H1 (cell line): ENCODE measurements at regions not wholly inside any gene's neighbourhood (a gene's known extent, or its start where the extent isn't known, plus 50 kb on each side); places are given as distances from the start of the nearest gene placed in this dataset.

Source experiments
- NANOG ChIP-seq: IDR thresholded peaks from 2 replicates; pipeline ENCODE4 v1.6.1; 2011; ENCODE audit warnings: low read length, low read depth, mild to moderate bottlenecking, inconsistent platforms; ENCODE audit not compliant: insufficient read depth, poor library complexity, severe bottlenecking
- TF ChIP-seq, protein P1 (sequence below), 3 experiments: IDR thresholded peaks; 1 replicate in 2 of 3; 2 replicates in 1 of 3; pipeline versions ENCODE4 v1.5.1 to v1.6.1; 2011; ENCODE audit warnings: low read length in 3 of 3, mild to moderate bottlenecking in 3 of 3, inconsistent platforms in 2 of 3, low read depth in 1 of 3, moderate library complexity in 1 of 3; ENCODE audit not compliant: insufficient read depth in 1 of 3; ENCODE audit errors: control extremely low read depth in 1 of 3

DNA sequence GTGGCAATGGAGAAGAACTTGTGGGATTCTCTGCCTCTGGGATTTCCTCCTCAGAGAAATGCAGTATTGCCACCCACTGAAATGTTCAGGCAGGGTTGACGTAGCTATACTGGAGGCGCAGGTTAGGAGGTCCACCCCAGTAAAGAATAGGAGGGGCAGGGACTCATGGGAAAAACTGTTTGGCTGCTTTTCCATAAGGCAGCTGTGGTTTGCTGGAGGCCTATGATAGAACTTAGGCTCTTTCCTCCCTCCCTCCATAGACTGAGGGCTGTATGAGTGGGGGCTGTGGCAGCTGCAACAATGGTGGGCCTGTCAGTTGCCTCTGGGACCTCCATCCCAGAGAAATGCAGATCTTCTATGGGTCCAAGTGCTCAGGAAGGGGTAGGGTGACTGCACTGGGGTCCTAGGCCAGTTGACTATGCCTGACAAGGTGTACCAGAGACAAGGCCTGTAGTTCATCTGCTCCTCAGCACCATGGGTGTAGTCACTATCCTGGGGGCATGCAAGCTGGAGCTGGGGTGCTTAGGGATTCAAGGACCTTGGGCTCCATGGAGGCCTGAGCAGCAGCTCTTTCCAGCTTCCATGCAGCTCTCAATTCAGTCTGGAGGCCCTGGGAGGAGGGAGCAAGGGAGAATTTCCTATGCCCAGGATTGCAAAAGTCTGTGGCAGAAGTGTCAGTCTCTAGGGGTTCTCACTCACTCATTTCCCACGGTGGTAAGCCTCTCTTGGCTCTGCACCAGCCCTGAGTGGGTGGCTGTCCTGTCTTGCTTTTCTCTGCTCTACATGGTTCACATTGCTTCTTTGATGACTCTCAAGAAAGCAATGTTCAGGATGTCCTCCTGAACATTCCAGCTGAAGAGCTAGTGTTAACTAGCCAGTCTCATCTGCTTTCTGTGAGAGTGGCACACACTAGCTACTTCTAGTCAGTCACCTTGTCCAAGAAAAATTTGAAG, 353.0 kb downstream of the IDS start (continued):
- TF ChIP-seq, protein P1, sequence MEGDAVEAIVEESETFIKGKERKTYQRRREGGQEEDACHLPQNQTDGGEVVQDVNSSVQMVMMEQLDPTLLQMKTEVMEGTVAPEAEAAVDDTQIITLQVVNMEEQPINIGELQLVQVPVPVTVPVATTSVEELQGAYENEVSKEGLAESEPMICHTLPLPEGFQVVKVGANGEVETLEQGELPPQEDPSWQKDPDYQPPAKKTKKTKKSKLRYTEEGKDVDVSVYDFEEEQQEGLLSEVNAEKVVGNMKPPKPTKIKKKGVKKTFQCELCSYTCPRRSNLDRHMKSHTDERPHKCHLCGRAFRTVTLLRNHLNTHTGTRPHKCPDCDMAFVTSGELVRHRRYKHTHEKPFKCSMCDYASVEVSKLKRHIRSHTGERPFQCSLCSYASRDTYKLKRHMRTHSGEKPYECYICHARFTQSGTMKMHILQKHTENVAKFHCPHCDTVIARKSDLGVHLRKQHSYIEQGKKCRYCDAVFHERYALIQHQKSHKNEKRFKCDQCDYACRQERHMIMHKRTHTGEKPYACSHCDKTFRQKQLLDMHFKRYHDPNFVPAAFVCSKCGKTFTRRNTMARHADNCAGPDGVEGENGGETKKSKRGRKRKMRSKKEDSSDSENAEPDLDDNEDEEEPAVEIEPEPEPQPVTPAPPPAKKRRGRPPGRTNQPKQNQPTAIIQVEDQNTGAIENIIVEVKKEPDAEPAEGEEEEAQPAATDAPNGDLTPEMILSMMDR (IDR thresholded peaks at IDR 0.05; ENCODE audit: control extremely low read depth in 1 of 3, insufficient read depth in 1 of 3, low read depth in 1 of 3, low read length in 3 of 3): no peak
- TF ChIP-seq NANOG: no peak
